Stimulated activated CD8-positive, alpha-beta memory T cell treated with anti-CD3 and anti-CD28 coated beads, Interleukin-2, amount 100 ng/mL, for 1 hour (primary cell): ENCODE measurements at regions not wholly inside any gene's neighbourhood (a gene's known extent, or its start where the extent isn't known, plus 50 kb on each side); places are given as distances from the start of the nearest gene placed in this dataset.
"Not testable (repeated sequence)": the region's sequence is repeated elsewhere in the genome, so short reads cannot be mapped to it uniquely, and the experiment has no call there.

ENCODE experiments used
- DNase-seq, 2 donors: peaks; one replicate each; pipeline ENCODE4 v3.0.0-alpha.2; 2020; ENCODE audit warnings: low read depth in 2 of 2

DNA sequence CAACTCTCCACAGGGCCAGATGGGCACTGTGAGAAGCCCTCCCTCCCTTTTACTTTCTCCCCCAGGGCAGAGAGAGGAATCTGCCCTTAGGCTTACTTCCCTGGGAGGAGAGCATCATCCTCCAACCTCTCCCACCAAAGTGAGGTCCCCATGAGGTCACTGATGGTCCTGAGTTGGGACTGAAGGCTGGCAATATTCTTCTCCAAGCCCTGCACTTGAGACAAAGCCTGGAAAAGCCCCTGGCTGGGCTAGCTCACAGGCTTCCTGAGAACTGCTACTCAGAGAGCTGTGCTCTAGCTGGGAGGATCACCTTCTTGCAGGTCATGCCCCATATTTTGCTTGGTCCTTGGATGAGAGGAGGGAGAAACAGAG lies 110.0 kb upstream of the MEF2A start:
- DNase-seq = no peak

DNA sequence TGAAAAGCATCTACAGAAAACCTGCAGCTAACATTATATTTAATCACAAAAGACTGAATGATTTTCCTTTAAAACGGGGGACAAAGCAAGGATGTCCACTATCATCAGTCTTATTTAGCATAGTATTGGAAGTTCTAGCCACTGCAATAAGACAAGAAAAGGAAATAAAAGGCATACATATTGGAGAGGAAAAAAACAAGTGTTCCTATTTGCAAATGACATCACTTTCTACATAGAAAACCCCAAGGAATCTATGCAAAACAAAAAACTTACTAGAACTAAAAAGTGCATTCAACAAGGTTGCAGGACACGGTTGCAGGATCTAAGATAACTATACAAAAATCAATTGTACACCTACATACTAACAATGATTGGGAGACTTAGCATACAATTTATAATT lies 101.6 kb upstream of the MEF2A start:
- DNase-seq = no peak

DNA sequence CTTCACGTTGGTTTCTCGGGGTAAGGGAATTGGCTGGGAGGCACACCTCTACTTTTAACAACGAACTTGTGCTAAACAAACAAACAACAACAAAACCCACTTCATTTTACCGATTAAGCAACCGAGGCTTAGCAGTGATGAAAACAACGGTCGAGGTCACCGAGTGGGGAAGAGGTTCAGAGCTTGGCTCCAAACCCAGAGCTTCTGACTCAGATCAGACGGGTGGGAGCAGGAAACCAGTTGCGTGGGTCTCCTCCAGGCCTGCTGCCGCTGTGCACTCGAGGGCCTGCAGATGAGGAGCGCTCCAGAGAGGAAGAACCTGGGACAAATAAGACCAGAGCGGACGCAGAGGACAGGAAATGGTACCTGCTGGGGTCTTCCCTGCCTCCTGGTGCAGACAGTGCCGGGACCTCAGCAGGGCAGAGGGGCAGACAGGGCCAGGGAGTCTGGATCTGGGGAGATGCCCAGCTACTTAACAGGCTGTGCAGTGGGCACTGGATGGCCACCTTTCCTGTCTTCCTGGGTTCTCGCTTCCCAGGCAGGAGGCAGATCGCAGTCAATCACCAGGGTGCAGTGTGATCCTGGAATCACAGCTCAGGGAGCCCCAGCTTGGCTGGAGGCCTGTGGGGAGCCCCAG lies 99.0 kb upstream of the MEF2A start:
- no peak for DNase-seq

DNA sequence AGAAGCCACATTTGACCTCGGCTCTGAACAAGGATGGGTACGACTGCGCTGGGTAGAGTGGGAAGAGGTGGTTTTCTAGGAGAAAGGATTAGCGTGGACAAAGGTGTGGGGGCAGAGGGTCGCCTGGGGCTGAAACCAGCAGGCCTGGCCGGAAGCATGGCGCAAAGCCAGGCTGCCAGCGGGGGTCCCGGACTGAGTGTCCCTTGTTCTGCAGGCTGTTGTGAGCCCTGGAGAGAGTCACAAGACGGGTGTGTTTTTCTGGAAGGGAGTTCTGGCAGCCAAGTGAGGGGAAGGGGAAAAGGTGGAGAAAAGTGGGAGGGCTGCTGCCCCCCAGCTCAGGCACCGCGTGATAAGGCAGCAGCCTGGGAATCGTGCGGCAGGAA lies 98.5 kb upstream of the MEF2A start:
- DNase-seq = no peak

DNA sequence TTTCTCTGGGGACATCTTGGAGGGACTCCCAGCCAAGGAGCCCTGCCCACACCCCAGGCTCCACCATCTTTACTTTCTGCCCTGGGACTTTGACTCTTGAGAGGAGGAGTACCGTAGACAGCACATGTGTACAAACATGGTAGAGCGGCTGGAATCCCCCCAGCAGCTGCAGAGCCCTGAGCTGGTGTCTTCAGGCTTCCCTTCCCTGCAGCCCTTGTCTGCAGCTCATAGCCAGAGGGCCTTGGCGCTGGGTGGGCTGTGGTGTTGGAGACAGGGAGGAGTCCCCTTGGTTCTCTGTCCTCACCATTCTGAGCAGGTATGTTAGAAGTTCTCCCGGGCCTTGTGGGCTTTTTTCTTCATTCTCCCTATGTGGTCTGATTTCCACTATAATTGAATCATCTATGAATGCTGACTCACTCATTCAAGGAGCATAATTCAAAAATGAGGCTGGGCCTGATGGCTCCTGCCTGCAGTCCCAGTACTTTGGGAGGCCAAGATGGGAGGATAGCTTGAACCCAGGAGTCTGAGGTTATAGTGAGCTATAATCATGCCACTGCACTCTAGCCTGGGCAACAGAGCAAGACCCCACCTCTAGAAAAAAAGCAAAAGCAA lies 97.8 kb upstream of the MEF2A start:
- no peak for DNase-seq

DNA sequence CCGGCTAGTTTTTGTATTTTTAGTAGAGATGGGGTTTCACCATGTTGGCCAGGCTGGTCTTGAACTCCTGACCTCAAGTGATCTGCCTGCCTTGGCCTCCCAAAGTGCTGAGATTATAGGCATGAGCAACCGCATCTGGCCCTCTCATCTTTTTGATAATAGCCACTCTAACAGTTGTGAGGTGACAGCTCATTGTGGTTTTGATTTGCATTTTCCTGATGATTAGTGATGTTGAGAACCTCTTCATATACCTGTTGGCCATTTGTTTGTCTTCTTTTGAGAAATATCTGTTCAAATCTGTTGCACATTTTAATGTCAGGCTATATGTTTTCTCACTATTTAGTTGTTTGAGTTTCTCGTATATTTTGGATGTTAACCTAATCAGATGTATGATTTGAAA lies 95.6 kb upstream of the MEF2A start:
- not testable (repeated sequence) for DNase-seq

DNA sequence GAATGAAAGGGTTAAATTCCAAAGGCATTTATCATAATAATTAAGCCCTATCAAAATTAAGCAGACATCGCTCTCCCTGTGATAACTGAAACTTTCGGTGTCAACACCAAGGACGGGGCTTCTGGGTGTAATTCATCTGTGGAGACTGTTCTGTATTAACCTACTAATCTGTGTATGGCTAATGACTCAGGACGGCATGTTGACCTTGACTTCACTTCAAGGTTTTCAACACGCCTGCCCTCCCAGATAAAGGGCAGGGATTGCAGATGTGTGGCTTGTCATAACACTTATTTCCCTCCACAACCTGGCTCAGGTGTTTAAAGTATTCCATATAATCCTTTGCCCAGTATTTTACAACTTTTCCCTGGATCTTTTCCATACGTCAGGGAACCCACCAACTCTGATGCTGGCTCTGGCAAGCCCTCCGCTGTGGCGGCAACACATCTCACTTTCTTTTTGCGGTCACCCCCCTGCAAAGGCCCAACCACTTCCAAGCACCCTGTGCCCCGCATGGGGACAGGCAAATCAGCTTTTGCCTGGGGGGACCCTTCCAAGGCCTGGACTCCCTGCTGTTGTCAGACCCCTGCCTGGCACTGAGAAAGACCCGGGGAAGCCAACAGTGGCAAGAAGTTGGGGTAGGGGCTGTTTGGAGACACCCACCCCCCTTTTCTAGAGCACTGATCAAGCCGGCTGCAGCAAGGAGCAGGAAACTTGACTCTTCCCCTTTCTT lies 93.2 kb upstream of the MEF2A start:
- DNase-seq = no peak

DNA sequence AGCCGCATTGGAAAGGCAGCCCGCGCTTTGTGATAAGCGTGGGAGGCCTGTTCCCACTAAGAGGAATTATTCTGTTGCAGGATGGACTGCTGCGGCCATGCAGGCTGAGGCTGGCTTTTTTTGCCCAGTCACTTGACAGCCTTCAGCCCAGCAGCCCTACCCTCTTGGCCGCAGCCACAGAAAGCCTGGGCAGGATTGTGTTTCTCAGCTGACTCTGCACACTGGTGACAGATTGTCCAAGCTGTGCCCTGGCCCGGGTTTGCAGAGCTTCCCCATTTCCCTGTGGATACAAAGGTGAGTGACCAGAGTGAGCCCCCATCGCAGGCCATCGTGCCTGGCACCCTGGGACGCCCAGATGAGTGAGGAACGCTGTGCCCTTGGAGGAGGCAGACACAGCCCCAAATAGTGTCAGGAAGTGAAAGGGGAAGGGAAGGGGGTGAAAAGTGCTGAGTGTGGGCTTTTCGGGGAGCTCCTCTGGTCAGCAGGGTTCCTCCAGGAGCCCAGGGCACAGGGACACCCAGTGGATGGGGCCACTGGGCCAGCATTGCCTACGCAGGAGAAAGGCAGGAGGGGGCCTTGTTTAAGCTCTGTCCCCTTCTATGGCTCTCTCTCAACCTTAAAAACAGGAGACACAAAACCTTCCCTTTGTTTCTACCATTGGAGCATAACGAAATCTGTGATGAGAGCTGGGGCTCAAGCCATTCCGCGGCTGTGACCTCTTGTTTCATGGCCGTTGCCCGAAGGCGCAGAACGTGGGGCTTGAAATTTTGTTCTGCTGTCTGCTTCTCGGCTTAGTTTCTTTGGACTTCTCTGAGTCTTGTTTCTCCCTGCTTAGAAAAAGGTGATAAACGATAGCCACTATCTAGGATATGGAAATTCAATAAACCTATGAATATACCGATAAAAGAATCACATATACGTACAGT lies 91.5 kb upstream of the MEF2A start:
- no peak for DNase-seq

DNA sequence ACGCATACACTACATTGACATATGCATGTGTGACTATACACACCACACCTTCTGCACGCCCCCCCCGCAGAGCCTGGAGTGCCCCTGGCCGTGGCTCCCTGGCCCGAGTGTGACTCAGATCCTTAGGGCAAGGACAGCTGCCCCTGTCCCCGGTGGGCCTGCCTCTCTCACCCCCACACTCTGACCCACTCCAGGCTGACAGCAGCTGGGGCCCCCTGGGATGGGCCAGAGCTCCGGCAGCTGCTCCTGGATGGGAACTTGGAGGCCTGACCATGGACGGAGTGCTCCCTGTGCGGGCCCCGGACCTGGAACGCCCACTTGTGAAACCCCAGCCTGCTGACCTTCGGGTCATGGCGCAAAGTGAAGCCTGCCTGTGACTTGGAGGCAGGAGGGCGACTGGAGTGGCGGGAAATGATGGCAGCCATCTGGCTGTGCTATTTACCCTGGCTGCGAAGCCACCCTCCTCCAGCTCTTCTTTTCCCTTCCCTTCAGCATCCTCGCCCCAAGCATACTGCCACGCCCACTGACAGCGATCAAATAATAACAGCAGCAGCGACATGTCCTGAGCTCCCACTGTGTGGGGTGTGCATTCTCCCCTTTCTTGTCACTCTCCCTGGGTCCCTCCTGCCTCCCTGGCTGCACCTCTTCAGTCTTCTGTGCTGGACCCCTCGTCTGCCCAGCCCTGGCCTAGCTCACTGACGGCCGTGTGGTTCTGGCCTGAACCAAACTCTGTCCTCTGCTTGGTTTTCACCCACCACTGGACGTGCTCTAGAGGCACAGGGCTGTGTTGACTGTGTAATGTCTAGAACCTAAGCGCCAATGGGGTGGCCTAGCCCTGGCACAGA lies 90.7 kb upstream of the MEF2A start:
- no peak for DNase-seq

DNA sequence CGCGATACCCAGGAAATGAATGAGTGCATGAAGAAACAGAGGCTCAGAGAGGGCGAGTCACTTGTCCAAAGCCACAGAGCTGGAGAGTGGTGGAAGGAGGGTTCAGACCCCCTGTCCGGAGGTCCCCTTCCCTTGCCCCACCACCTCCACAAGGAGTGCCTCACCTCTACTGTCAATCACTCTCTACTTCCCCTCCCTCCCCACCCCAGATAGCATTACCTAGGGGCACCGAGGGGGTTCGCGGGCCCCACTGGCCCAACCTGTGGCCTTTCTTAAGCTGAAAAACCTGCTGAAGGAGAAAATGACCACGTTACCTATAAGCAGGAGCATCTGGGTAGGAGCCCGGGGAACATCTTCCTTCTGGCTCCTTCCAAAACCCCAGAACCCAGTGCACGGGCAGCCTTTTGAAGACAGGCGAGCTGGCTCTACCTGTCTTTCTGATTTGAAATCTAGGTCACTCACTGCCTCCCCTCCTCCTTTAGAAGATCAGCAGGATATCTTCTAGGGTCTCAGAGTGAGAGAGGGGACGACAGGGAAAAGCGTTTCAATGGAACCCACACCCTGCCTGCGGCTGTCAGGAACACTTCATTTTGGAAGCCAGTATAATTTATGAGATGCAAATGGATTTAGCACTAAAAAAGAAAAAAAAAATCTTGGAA lies 89.9 kb upstream of the MEF2A start:
- DNase-seq = no peak

DNA sequence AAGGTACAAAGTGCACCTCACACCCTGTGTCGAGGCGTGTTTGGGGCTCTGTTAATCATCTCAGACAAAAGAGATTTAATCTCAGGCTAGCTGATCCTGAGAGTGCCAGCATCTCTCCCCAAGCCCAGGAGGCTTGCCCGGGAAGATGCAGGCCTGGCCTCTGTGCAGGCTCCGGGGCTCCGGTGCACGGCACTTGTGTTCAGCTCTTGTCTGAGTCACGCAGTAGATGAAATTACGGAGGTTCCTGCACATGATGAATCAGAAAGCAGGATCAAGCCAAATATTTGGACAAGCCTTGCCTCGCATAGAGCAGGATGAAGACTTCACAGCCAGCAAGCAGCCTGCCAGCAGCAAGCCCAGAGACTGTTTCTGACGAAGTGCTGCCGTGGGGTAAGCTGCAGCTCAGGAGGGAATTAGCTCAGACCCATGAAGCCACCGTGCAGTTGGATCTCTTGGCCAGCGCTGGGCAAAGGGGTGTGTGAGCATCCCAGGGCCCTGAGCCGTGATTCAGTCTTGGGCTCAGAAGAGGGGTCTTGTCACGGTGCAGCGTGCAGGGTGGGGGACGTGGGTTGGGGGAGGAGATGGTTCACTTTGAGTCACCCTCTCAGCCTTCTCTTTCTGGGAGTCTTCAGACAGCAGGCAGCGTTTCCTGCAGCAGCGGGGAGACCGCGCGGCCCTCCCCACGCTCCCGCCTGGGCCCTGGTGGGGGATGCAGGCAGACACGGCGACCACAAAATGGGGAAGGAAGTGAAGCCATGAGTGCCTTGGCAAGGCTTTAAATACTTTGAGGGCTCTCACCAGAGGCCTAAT lies 89.2 kb upstream of the MEF2A start:
- DNase-seq = no peak

DNA sequence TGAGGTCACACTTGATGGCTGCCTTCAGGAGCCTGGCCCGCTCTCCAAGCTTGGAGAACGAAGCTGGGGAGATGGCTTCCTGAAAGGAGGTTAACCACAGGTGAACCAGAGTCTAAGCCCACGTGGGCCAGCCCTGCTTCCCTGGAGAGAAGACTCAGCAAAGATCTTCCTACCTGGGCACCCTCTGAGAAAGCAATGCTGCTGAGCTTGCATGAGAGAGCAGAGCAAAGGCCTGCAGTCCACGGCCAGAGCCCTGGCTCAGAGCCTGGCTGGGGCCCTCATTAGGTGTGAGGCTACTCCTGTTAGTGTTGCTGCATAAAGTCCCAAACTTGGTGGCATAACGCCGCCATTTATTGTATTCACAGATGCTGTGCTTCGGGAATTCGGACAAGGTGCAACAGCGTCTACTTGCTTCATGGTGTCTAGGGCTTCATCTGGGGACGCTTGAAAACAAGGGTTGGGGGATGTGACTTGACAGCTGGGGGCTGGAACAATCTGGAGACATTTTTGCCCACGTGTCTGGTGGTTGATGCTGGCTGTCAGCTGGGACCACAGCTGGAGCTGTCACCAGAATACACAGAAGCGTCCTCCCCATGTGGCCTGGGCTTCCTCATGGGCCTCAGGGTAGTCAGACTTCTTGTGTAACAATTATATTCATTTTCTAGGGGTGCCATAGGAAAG lies 87.9 kb upstream of the MEF2A start:
- no peak for DNase-seq

DNA sequence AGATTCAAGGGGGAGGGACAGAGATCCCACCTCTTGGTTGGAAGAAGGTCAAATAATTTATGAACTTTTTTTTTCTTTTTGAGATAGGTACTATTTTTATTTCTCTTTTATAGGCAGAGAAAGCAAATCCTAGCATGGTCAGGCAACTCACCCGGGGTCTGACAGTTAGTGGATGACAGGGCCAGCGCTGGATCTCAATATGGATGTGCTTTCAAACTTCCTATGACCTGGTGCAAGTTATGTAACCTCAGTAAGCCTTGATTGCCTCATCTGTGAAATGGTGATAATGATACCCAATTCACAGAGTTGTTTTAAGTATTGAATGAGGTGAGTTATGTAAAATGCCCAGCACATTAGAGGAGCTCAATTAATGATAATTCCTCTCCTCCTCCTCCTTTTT lies 86.8 kb upstream of the MEF2A start:
- no peak for DNase-seq

DNA sequence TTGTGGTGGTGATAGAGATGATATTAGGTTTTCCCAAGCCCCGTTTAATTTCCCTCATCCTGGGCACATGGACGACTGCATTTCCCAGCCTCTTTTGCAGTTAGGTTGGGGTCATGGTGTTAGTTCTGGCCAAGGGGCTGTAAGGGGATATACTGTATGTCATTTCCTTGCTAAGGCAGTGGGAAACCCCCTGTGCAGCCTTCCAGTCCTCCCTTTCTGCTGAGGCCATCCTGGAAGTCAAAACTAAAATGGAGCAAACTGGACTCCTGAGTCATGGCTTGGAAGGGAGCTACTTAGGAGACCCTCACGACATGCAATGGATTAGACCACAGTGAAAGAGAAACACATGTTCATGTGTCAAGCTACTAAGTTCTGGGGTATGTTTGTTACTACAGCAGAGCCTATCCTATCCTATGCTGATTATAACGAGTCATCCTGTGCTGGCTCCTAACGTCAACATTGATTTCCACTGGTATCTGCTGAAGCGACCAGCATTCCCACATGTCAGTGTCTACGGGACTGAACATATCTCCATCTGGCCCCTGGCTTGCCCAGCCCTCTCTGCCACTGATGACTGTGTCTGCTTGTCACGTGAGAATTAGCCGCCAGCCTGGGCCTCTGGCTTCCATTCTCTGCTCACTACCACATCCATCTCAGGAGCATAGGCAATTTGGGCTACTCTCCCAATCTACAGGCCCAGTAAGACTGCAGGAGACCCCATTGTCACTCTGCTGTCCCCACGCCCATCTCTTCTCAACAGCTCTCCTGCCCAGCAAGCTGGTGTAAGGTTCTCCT lies 85.6 kb upstream of the MEF2A start:
- DNase-seq = no peak

DNA sequence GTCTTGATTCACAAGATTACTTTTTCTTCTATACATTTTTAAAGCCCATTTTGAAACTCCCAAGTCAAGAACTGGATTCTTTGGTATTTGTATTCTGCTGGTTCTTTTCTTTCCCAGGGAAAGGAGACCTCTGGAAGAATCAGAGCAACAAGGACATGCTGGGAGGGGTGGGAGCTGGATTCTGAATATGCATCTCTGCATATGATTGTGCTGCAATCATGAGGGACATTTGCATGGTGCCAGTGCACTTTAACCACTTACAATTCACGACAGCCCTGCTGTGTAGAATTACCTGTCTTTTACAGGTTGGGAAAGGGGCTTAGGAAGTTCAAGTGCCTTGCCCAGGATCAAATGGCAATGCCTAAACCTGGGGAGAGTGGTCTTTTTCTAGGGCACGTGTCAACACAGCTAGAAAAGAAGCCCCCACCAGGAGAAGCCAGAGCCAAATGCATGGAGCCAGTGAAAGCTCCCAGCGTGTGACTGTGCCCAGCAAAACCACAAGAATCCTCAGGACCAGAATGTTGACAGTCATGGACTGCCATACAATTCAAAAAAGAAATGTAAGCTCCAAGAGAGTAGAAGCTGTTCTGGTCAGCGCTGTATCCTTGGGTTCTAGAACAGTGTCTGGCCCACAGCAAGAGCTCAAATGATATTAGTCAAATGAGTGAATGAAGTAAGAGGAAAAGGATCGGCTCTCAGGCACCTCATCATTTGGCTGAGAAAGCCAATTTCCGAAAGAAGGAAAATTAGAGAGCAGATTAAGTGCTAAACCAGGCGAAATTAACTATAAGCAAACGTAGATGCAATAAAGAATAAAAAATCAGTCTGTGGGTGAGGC lies 84.5 kb upstream of the MEF2A start:
- no peak for DNase-seq

DNA sequence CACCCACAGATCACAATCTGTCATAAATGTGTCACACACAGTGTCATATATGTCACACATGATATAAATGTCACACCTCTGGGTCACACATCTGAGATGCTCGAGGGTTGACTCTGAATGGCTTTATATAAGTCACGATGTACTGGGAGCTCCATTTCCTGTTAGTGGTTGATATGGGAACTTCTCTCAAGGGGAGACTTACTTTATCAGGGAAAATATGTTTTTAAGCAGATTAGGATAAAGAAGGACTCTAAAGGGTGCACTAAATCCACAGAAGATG lies 83.9 kb upstream of the MEF2A start:
- DNase-seq = no peak

DNA sequence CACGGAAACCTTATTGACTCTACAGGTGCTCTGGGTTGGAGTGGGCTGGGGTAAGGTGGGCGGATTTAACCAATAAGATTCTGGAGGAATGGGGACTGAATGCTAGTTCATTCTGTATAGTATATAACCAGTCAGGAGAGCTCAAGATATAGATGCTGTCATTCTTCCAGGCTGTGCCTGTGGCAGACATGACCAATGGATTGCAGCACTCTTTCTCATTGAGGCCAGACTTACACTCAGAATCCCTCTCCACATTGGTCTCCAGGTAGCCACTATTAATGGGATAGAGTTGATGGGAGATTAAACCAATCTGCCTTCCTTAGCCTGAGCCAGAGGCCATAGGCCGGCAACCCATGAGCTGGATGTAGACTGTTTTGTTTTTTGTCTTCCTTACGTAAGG lies 82.8 kb upstream of the MEF2A start:
- no peak for DNase-seq
